ENCODE measurements at regions not wholly inside any gene's neighbourhood (a gene's known extent, or its start where the extent isn't known, plus 50 kb on each side); places are given as distances from the start of the nearest gene placed in this dataset.

DNA sequence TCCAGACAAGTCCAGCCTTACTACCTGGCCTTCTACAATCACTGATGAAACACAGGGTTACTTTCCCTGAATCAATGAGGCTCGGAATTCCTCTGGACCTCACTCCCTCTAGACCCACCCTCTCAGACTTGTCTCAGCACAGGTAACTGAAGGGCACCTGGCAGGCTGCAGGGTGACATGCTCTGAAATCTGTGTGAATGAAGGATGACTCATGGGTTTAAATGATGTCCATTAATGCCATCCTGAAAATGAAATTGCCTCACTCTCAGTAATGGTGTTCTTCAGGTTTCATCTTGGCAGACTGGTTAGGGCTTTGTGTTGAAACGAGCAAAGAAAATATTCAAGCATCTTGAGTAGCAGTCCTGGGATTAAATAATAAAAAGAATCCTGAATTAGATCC lies 134.4 kb downstream of the MAF start:
- TF ChIP-seq, protein P1, sequence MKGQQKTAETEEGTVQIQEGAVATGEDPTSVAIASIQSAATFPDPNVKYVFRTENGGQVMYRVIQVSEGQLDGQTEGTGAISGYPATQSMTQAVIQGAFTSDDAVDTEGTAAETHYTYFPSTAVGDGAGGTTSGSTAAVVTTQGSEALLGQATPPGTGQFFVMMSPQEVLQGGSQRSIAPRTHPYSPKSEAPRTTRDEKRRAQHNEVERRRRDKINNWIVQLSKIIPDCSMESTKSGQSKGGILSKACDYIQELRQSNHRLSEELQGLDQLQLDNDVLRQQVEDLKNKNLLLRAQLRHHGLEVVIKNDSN (IDR thresholded peaks at IDR 0.05; ENCODE audit: borderline replicate concordance, low read depth), result no peak
- TF ChIP-seq POLR2AphosphoS5 (IDR thresholded peaks at IDR 0.05; ENCODE audit: low read depth, low read length) (no peak), CTCF (IDR thresholded peaks at IDR 0.05) (no peak), RFX5 (IDR thresholded peaks at IDR 0.05; ENCODE audit: low read length) (no peak), EP300 (IDR thresholded peaks at IDR 0.05; ENCODE audit: borderline replicate concordance in 1 of 2, low read depth in 1 of 2, low read length in 1 of 2) (no peak)

Measured in SK-N-SH (cell line).